ENCODE measurements at regions not wholly inside any gene's neighbourhood (a gene's known extent, or its start where the extent isn't known, plus 50 kb on each side); places are given as distances from the start of the nearest gene placed in this dataset.

GRCh38 chr5:53407373-53407772 is 73.1 kb upstream of the FST start:
- TF ChIP-seq, protein P1, sequence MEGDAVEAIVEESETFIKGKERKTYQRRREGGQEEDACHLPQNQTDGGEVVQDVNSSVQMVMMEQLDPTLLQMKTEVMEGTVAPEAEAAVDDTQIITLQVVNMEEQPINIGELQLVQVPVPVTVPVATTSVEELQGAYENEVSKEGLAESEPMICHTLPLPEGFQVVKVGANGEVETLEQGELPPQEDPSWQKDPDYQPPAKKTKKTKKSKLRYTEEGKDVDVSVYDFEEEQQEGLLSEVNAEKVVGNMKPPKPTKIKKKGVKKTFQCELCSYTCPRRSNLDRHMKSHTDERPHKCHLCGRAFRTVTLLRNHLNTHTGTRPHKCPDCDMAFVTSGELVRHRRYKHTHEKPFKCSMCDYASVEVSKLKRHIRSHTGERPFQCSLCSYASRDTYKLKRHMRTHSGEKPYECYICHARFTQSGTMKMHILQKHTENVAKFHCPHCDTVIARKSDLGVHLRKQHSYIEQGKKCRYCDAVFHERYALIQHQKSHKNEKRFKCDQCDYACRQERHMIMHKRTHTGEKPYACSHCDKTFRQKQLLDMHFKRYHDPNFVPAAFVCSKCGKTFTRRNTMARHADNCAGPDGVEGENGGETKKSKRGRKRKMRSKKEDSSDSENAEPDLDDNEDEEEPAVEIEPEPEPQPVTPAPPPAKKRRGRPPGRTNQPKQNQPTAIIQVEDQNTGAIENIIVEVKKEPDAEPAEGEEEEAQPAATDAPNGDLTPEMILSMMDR (IDR thresholded peaks at IDR 0.05 in 4 of 5, conservative IDR thresholded peaks at IDR 0.05 in 1 of 5): no peak
- TF ChIP-seq POLR2A (IDR thresholded peaks at IDR 0.05): no peak

All from gastrocnemius medialis (tissue), 4 donors.